GM19452 (cell line): ENCODE measurements at regions not wholly inside any gene's neighbourhood (a gene's known extent, or its start where the extent isn't known, plus 50 kb on each side); places are given as distances from the start of the nearest gene placed in this dataset.

Experiments
- ATAC-seq: cut with Tn5 transposase; IDR thresholded peaks from one replicate; pipeline ENCODE4 v1.9.1; 2021; ENCODE audit not compliant: unreplicated experiment

DNA sequence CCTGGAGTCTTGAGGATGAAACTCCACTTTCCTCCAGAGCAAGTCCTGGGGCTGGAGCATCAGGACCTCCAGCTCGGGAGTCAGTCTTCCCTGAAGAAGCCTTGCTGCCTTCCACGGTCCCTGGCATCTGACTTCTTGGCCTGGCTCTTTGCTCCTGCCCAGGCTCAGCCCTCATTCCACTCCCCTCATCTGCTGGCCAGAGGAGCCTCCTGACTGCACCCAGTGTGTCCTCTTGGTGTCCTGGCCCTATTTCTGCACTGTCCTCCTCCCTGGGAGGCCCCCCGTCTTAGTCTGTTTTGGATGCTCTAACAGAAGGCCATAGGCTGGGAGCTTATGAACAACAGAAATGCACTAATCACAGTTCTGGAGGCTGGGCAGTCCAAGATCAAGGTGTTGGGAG is 231.5 kb downstream of the LOXHD1 start:
- no peak for ATAC-seq

DNA sequence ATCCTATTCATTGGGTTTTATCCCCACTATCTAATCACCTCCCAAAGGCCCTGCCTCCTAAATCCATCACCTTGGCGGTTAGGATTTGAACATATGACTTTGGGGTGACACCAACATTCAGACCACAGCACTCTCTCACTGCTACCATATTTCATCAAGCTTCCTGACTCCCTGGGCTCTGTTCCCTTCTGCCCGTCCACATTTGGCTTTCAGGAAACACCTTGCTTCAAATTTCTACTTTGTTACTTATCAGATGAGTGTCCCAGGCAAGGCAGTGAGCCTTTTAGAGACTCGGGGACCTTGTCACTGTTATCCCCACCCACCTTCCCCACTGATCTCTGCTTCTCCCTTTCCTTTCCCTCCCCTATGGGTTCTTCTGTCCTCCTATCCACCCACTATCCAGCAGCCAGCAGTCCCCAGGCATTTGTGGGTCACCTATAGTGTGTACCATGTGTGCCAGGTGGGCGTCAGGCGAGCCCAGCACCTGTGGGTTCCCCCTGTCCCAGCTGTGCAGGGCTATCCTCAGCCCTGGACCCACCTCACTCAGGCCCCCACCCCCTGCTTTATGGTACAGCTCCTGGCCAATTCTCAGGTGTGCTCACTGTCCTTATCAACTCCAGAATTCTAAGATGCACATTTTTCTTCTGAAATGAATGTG is 230.9 kb downstream of the LOXHD1 start:
- ATAC-seq, result no peak

DNA sequence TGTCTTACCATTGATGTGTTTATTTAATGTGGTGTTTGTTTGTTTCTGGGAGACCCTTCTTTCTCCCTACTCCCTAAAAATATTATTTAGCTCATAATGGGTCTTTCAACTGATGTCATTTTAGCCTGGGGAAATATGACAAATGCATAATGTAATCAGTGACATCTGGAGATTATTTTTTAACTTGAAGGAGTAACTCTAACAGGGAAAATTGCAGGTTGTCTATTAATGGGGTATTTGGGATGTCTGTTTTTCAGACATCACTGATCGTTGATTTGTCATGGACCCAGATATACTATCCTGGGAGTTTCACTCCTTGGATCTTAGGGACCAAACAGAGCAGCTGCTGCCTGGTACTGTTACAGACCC is 230.4 kb downstream of the LOXHD1 start:
- no peak for ATAC-seq
